HUES64 (cell line): ENCODE measurements at regions not wholly inside any gene's neighbourhood (a gene's known extent, or its start where the extent isn't known, plus 50 kb on each side); places are given as distances from the start of the nearest gene placed in this dataset.

Experiments used
- H3K27ac ChIP-seq: 2 replicates; pipeline ENCODE4 v1.7.0; 2013; ENCODE audit warnings: low read depth, low read length, inconsistent platforms
- H3K27me3 ChIP-seq: 2 replicates; pipeline ENCODE4 v1.6.1; 2013; ENCODE audit warnings: mild to moderate bottlenecking, low read length; ENCODE audit not compliant: insufficient read depth
- H3K36me3 ChIP-seq: 2 replicates; pipeline ENCODE4 v1.6.1; 2013; ENCODE audit warnings: mild to moderate bottlenecking, low read length; ENCODE audit not compliant: insufficient read depth
- H3K4me1 ChIP-seq: 2 replicates; pipeline ENCODE4 v1.6.1; 2013; ENCODE audit warnings: mild to moderate bottlenecking, low read length, moderate library complexity; ENCODE audit not compliant: insufficient read depth
- H3K4me3 ChIP-seq: 2 replicates; pipeline ENCODE4 v1.5.1; 2013; ENCODE audit warnings: mild to moderate bottlenecking, low read length, moderate library complexity
- H3K9ac ChIP-seq: 2 replicates; pipeline ENCODE4 v1.6.1; 2013; ENCODE audit warnings: mild to moderate bottlenecking, low read depth, low read length
- H3K9me3 ChIP-seq: 2 replicates; pipeline ENCODE4 v1.6.1; 2013; ENCODE audit warnings: low read depth, low read length; ENCODE audit not compliant: insufficient read depth
- WGBS: fragments of 150-250, 120-280 bp; methylation state at CpG from one replicate; pipeline ENCODE4 v1.1.7; 2013; ENCODE audit warnings: missing lambda C conversion rate; 5-methylcytosine and 5-hydroxymethylcytosine counted together

GRCh38 chr6:146896960-146897701, 298.4 kb downstream of the ADGB start:
- WGBS: 83% methylated on average over 4 of the region's 4 CpGs
- Histone ChIP-seq H3K4me3 (no peak overlapping the region), H3K36me3 (no peaks in the 10 kb centered on the region), H3K9ac (no peak overlapping the region), H3K4me1 (no peaks in the 10 kb centered on the region), H3K9me3 (no peaks in the 10 kb centered on the region), H3K27ac (no peak overlapping the region), H3K27me3 (no peaks in the 10 kb centered on the region)

GRCh38 chr6:146898069-146898887, 299.5 kb downstream of the ADGB start:
- no peak overlapping the region for H3K4me3 ChIP-seq
- H3K27ac ChIP-seq: no peak overlapping the region
- H3K36me3 ChIP-seq: no peaks in the 10 kb centered on the region
- no peaks in the 10 kb centered on the region for H3K9me3 ChIP-seq
- no peaks in the 10 kb centered on the region for H3K4me1 ChIP-seq
- H3K27me3 ChIP-seq: no peaks in the 10 kb centered on the region
- 97% methylated on average over 3 of the region's 6 CpGs for WGBS
- no peak overlapping the region for H3K9ac ChIP-seq

- H3K9ac ChIP-seq: no peak overlapping the region
- H3K4me3 ChIP-seq: no peak overlapping the region
- 93% methylated on average over 3 of the region's 3 CpGs for WGBS
- H3K4me1 ChIP-seq: no peaks in the 10 kb centered on the region
- no peak overlapping the region for H3K27ac ChIP-seq
- H3K9me3 ChIP-seq: no peaks in the 10 kb centered on the region
- no peaks in the 10 kb centered on the region for H3K27me3 ChIP-seq
- no peaks in the 10 kb centered on the region for H3K36me3 ChIP-seq
Observed at GRCh38 chr6:146898888-146899227, 300.1 kb downstream of the ADGB start.

GRCh38 chr6:146901940-146902816, 302.0 kb upstream of the STXBP5 start:
- H3K27ac ChIP-seq: no peak overlapping the region
- WGBS: over 99% methylated on average over 5 of the region's 6 CpGs
- no peak overlapping the region for H3K4me3 ChIP-seq
- H3K9ac ChIP-seq: no peak overlapping the region
- no peaks in the 10 kb centered on the region for H3K36me3 ChIP-seq
- no peaks in the 10 kb centered on the region for H3K9me3 ChIP-seq
- H3K4me1 ChIP-seq: no peaks in the 10 kb centered on the region
- H3K27me3 ChIP-seq: no peaks in the 10 kb centered on the region

- no CpG with 5 or more reads among the region's 1 CpG for WGBS
- Histone ChIP-seq H3K36me3 (no peaks in the 10 kb centered on the region), H3K27me3 (no peaks in the 10 kb centered on the region), H3K4me1 (no peaks in the 10 kb centered on the region), H3K9me3 (no peaks in the 10 kb centered on the region), H3K9ac (no peak overlapping the region), H3K4me3 (no peak overlapping the region), H3K27ac (no peak overlapping the region)
Observed at GRCh38 chr6:146902846-146903245, 301.4 kb upstream of the STXBP5 start.

- WGBS: 94% methylated on average over 7 of the region's 7 CpGs
- Histone ChIP-seq H3K9ac (no peak overlapping the region), H3K36me3 (no peaks in the 10 kb centered on the region), H3K9me3 (no peaks in the 10 kb centered on the region), H3K4me1 (no peaks in the 10 kb centered on the region), H3K27ac (no peak overlapping the region), H3K27me3 (no peaks in the 10 kb centered on the region), H3K4me3 (no peak overlapping the region)
Observed at GRCh38 chr6:146903451-146903850, 300.8 kb upstream of the STXBP5 start.

GRCh38 chr6:146904596-146904995, 299.6 kb upstream of the STXBP5 start:
- 98% methylated on average over 6 of the region's 6 CpGs for WGBS

GRCh38 chr6:146905181-146905704, 299.0 kb upstream of the STXBP5 start:
- H3K27ac ChIP-seq: no peak overlapping the region
- no peak overlapping the region for H3K4me3 ChIP-seq
- H3K9me3 ChIP-seq: no peaks in the 10 kb centered on the region
- no peaks in the 10 kb centered on the region for H3K4me1 ChIP-seq
- no peaks in the 10 kb centered on the region for H3K27me3 ChIP-seq
- H3K9ac ChIP-seq: no peak overlapping the region
- no peaks in the 10 kb centered on the region for H3K36me3 ChIP-seq

More at GRCh38 chr6:146904596-146904995, 299.6 kb upstream of the STXBP5 start:
- no peak overlapping the region for H3K4me3 ChIP-seq
- H3K27me3 ChIP-seq: no peaks in the 10 kb centered on the region
- no peaks in the 10 kb centered on the region for H3K36me3 ChIP-seq
- H3K4me1 ChIP-seq: no peaks in the 10 kb centered on the region
- H3K9ac ChIP-seq: no peak overlapping the region
- H3K9me3 ChIP-seq: no peaks in the 10 kb centered on the region
- no peak overlapping the region for H3K27ac ChIP-seq

- WGBS: 91% methylated on average over 4 of the region's 4 CpGs
- H3K27me3 ChIP-seq: no peaks in the 10 kb centered on the region
- no peaks in the 10 kb centered on the region for H3K36me3 ChIP-seq
- no peak overlapping the region for H3K27ac ChIP-seq
- peaks cover 9% of the 10 kb centered on the region for H3K4me1 ChIP-seq
- no peaks in the 10 kb centered on the region for H3K9me3 ChIP-seq
- no peak overlapping the region for H3K9ac ChIP-seq
- no peak overlapping the region for H3K4me3 ChIP-seq
Observed at GRCh38 chr6:146908786-146909185, 295.4 kb upstream of the STXBP5 start.

GRCh38 chr6:146909376-146909775, 294.8 kb upstream of the STXBP5 start:
- H3K9me3 ChIP-seq: no peaks in the 10 kb centered on the region
- H3K4me3 ChIP-seq: no peak overlapping the region
- WGBS: 87% methylated on average over 2 of the region's 2 CpGs
- no peaks in the 10 kb centered on the region for H3K36me3 ChIP-seq
- H3K4me1 ChIP-seq: peaks cover 13% of the 10 kb centered on the region
- H3K27ac ChIP-seq: no peak overlapping the region
- no peak overlapping the region for H3K9ac ChIP-seq
- H3K27me3 ChIP-seq: no peaks in the 10 kb centered on the region

GRCh38 chr6:146909886-146910285, 294.3 kb upstream of the STXBP5 start:
- Histone ChIP-seq H3K4me3 (no peak overlapping the region), H3K27me3 (no peaks in the 10 kb centered on the region), H3K27ac (no peak overlapping the region), H3K36me3 (no peaks in the 10 kb centered on the region), H3K9ac (no peak overlapping the region), H3K9me3 (no peaks in the 10 kb centered on the region), H3K4me1 (peaks cover 18% of the 10 kb centered on the region)
- 100% methylated on average over 1 of the region's 2 CpGs for WGBS
